GM23338 (cell line): ENCODE measurements at regions not wholly inside any gene's neighbourhood (a gene's known extent, or its start where the extent isn't known, plus 50 kb on each side); places are given as distances from the start of the nearest gene placed in this dataset.

Experiments used
- ATAC-seq: fragments of 200-7000 bp; cut with Tn5 transposase; 3 replicates; pipeline ENCODE4 v1.9.1; 2020
- DNase-seq: peaks from one replicate; pipeline ENCODE4 v3.0.0-alpha.2; 2015; ENCODE audit warnings: low spot score
- H2AFZ ChIP-seq: fragments of 200-600 bp; sonication (generic); 2 replicates; pipeline ENCODE4 v1.8.0; 2016; ENCODE audit warnings: antibody characterized with exemption, mild to moderate bottlenecking, moderate library complexity
- H3F3A ChIP-seq: fragments of 200-600 bp; sonication (generic); replicated peaks from 2 replicates; pipeline ENCODE4 v1.8.0; 2017; ENCODE audit warnings: antibody characterized with exemption, mixed run types, low read depth
- H3K27ac ChIP-seq: fragments of 200-600 bp; sonication (generic); 2 replicates; pipeline ENCODE4 v1.6.1; 2016; ENCODE audit warnings: low read depth
- H3K27me3 ChIP-seq: fragments of 200-600 bp; sonication (generic); 2 replicates; pipeline ENCODE4 v1.8.0; 2016; ENCODE audit warnings: mild to moderate bottlenecking, mixed run types, moderate library complexity; ENCODE audit not compliant: insufficient read depth
- H3K36me3 ChIP-seq: fragments of 200-600 bp; sonication (generic); 2 replicates; pipeline ENCODE4 v1.8.0; 2016; ENCODE audit warnings: mild to moderate bottlenecking; ENCODE audit not compliant: insufficient read depth
- H3K4me1 ChIP-seq: fragments of 200-600 bp; sonication (generic); 2 replicates; pipeline ENCODE4 v1.8.0; 2016; ENCODE audit warnings: mild to moderate bottlenecking, moderate library complexity; ENCODE audit not compliant: insufficient read depth
- H3K4me2 ChIP-seq: fragments of 200-600 bp; sonication (generic); 2 replicates; pipeline ENCODE4 v1.7.1; 2017; ENCODE audit warnings: mixed run types
- H3K4me3 ChIP-seq: fragments of 200-600 bp; sonication (generic); 2 replicates; pipeline ENCODE4 v1.6.1; 2016; ENCODE audit warnings: mixed run types
- H3K79me2 ChIP-seq: fragments of 200-600 bp; sonication (generic); replicated peaks from 2 replicates; pipeline ENCODE4 v1.8.0; 2017; ENCODE audit warnings: mild to moderate bottlenecking; ENCODE audit not compliant: insufficient read depth
- H3K9me2 ChIP-seq: fragments of 200-600 bp; sonication (generic); 2 replicates; pipeline ENCODE4 v1.8.0; 2017; ENCODE audit not compliant: insufficient read depth
- H4K20me1 ChIP-seq: fragments of 200-600 bp; sonication (generic); replicated peaks from 2 replicates; pipeline ENCODE4 v1.8.0; 2017; ENCODE audit warnings: mild to moderate bottlenecking; ENCODE audit not compliant: insufficient read depth
- H3K27ac Mint-ChIP-seq: 2 replicates; pipeline ENCODE4 v1.8.0; 2020; ENCODE audit warnings: inconsistent platforms, mild to moderate bottlenecking, moderate library complexity, mixed read lengths
- H3K27me3 Mint-ChIP-seq: 3 replicates; pipeline ENCODE4 v1.8.0; 2022; ENCODE audit warnings: low read depth, mild to moderate bottlenecking, moderate library complexity, mixed read lengths, inconsistent platforms; ENCODE audit not compliant: insufficient read depth, poor library complexity
- H3K36me3 Mint-ChIP-seq: 3 replicates; pipeline ENCODE4 v1.8.0; 2021; ENCODE audit warnings: low read depth, mild to moderate bottlenecking, inconsistent platforms, moderate library complexity, mixed read lengths
- H3K4me1 Mint-ChIP-seq: 3 replicates; pipeline ENCODE4 v1.8.0; 2020; ENCODE audit warnings: mild to moderate bottlenecking, inconsistent platforms, mixed read lengths
- H3K4me3 Mint-ChIP-seq: 3 replicates; pipeline ENCODE4 v1.8.0; 2021; ENCODE audit warnings: moderate library complexity, mild to moderate bottlenecking, inconsistent platforms, mixed read lengths
- H3K9me3 Mint-ChIP-seq: 3 replicates; pipeline ENCODE4 v1.8.0; 2020; ENCODE audit warnings: moderate library complexity, mild to moderate bottlenecking, inconsistent platforms, mixed read lengths
- CREB1 ChIP-seq: fragments of 250-450 bp; sonication (Bioruptor Pico); IDR thresholded peaks from 2 replicates; pipeline ENCODE4 v1.5.0; 2020; ENCODE audit warnings: low read depth, mild to moderate bottlenecking, moderate library complexity
- CTCF ChIP-seq, 2 experiments: fragments of 200-600 bp in 1 of 2; sonication (generic) in 1 of 2; conservative IDR thresholded peaks; 2 replicates each; pipeline versions ENCODE4 v1.5.1 to v1.6.1; 2016 to 2017; ENCODE audit warnings: antibody characterized with exemption in 2 of 2, low read depth in 2 of 2, mild to moderate bottlenecking in 2 of 2, moderate library complexity in 1 of 2
- EZH2 ChIP-seq: fragments of 200-600 bp; sonication (generic); IDR thresholded peaks from one replicate; pipeline ENCODE4 v1.8.0; 2017; ENCODE audit warnings: antibody characterized with exemption, mild to moderate bottlenecking, low read depth; ENCODE audit not compliant: unreplicated experiment
- EZH2phosphoT487 ChIP-seq: fragments of 200-600 bp; sonication (generic); IDR thresholded peaks from one replicate; pipeline ENCODE4 v1.8.1; 2018; ENCODE audit warnings: antibody characterized with exemption; ENCODE audit not compliant: unreplicated experiment
- JUNB ChIP-seq: IDR thresholded peaks from one replicate; pipeline ENCODE4 v1.6.1; 2016; ENCODE audit warnings: antibody characterized with exemption; ENCODE audit not compliant: unreplicated experiment
- NANOG ChIP-seq: IDR thresholded peaks from 2 replicates; pipeline ENCODE4 v1.6.1; 2016; ENCODE audit warnings: antibody characterized with exemption, borderline replicate concordance
- POLR2AphosphoS5 ChIP-seq: IDR thresholded peaks from 2 replicates; pipeline ENCODE4 v1.6.1; 2016; ENCODE audit warnings: antibody characterized with exemption, low read depth
- STAT1 ChIP-seq: IDR thresholded peaks from one replicate; pipeline ENCODE4 v1.6.1; 2016; ENCODE audit warnings: antibody characterized with exemption; ENCODE audit not compliant: unreplicated experiment
- ZNF114 ChIP-seq: fragments of 250-450 bp; sonication (Bioruptor Pico); IDR thresholded peaks from 2 replicates; pipeline ENCODE4 v1.5.0; 2020; ENCODE audit warnings: mild to moderate bottlenecking, moderate library complexity
- ZNF331 ChIP-seq: fragments of 250-450 bp; sonication (Bioruptor Pico); IDR thresholded peaks from 2 replicates; pipeline ENCODE4 v1.5.0; 2020; ENCODE audit warnings: low read depth, mild to moderate bottlenecking, moderate library complexity
- ZNF462 ChIP-seq: fragments of 250-450 bp; sonication (Bioruptor Pico); IDR thresholded peaks from 2 replicates; pipeline ENCODE4 v1.5.0; 2020; ENCODE audit warnings: mild to moderate bottlenecking, moderate library complexity
- TF ChIP-seq, protein P1 (sequence below): IDR thresholded peaks from one replicate; pipeline ENCODE4 v1.6.1; 2018; ENCODE audit warnings: antibody characterized with exemption; ENCODE audit not compliant: unreplicated experiment
- TF ChIP-seq, protein P2 (sequence below): IDR thresholded peaks from 2 replicates; pipeline ENCODE4 v1.6.1; 2016; ENCODE audit warnings: antibody characterized with exemption

DNA sequence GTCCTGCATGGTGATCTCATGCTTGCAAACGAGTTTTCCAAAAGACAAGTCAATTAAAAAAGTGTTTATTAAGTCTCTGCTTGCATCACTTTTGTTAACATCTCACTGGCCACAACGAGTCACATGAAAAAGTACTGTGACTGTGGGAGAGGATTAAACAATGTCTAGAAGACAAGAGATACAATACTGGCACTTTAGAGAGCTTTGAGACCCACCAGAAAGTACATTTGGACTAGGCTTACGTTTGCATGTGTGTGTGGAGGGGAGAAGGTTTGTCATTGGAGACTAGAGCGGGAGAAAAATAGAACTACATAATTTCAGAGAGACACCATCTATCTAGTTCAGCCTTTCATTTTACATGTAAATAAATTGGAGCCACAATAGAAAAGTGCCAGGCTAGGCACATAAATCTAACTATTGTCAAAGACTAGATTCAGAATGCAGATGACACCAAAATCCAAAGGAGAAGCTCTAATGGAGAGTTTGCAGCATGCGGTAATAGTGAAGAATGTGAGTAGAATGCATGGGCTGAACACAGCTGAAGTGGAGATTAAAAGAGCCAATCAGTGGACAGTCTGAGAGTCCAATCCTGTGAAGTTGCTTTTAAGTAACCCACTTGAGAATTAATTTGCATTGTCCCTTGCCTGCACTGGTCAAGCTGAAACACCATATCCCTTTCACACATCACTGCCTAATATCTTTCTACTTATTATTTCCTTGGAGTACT lies 977.4 kb upstream of the FAT3 start:
- no peak overlapping the region for H3K27ac ChIP-seq
- TF ChIP-seq NANOG (no peak), CREB1 (no peak), ZNF331 (CRISPR knock-in tag) (no peak), JUNB (no peak), CTCF (conservative IDR thresholded peaks at IDR 0.05; ENCODE audit: low read depth in 2 of 2) (no peak), ZNF114 (CRISPR knock-in tag) (no peak), EZH2 (no peak), STAT1 (no peak), EZH2phosphoT487 (no peak), POLR2AphosphoS5 (no peak), ZNF462 (CRISPR knock-in tag) (no peak)
- TF ChIP-seq, protein P1, sequence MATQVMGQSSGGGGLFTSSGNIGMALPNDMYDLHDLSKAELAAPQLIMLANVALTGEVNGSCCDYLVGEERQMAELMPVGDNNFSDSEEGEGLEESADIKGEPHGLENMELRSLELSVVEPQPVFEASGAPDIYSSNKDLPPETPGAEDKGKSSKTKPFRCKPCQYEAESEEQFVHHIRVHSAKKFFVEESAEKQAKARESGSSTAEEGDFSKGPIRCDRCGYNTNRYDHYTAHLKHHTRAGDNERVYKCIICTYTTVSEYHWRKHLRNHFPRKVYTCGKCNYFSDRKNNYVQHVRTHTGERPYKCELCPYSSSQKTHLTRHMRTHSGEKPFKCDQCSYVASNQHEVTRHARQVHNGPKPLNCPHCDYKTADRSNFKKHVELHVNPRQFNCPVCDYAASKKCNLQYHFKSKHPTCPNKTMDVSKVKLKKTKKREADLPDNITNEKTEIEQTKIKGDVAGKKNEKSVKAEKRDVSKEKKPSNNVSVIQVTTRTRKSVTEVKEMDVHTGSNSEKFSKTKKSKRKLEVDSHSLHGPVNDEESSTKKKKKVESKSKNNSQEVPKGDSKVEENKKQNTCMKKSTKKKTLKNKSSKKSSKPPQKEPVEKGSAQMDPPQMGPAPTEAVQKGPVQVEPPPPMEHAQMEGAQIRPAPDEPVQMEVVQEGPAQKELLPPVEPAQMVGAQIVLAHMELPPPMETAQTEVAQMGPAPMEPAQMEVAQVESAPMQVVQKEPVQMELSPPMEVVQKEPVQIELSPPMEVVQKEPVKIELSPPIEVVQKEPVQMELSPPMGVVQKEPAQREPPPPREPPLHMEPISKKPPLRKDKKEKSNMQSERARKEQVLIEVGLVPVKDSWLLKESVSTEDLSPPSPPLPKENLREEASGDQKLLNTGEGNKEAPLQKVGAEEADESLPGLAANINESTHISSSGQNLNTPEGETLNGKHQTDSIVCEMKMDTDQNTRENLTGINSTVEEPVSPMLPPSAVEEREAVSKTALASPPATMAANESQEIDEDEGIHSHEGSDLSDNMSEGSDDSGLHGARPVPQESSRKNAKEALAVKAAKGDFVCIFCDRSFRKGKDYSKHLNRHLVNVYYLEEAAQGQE, result no peak
- TF ChIP-seq, protein P2, sequence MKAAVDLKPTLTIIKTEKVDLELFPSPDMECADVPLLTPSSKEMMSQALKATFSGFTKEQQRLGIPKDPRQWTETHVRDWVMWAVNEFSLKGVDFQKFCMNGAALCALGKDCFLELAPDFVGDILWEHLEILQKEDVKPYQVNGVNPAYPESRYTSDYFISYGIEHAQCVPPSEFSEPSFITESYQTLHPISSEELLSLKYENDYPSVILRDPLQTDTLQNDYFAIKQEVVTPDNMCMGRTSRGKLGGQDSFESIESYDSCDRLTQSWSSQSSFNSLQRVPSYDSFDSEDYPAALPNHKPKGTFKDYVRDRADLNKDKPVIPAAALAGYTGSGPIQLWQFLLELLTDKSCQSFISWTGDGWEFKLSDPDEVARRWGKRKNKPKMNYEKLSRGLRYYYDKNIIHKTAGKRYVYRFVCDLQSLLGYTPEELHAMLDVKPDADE, result no peak
- DNase-seq, result no peak
- no peaks in the 10 kb centered on the region for H3F3A ChIP-seq
- no peaks in the 10 kb centered on the region for H3K27me3 ChIP-seq
- H3K4me3 ChIP-seq, result no peak overlapping the region
- peaks cover 5% of the 10 kb centered on the region; the same call in 2 of the 3 replicates for H3K4me1 Mint-ChIP-seq
- H3K9me2 ChIP-seq, result no peaks in the 10 kb centered on the region
- H3K36me3 Mint-ChIP-seq, result no peaks in the 10 kb centered on the region
- no peaks in the 10 kb centered on the region for H3K79me2 ChIP-seq
- no peak for ATAC-seq
- no peak overlapping the region for H3K27ac Mint-ChIP-seq
- no peaks in the 10 kb centered on the region for H3K4me1 ChIP-seq
- no peaks in the 10 kb centered on the region for H3K36me3 ChIP-seq
- H3K27me3 Mint-ChIP-seq, result peaks cover 2% of the 10 kb centered on the region
- H3K4me2 ChIP-seq, result no peak overlapping the region
- no peak overlapping the region for H3K4me3 Mint-ChIP-seq
- no peak overlapping the region for H2AFZ ChIP-seq
- H3K9me3 Mint-ChIP-seq, result peaks cover 3% of the 10 kb centered on the region; the same call in 1 of the 3 replicates
- H4K20me1 ChIP-seq, result no peaks in the 10 kb centered on the region
